CD14-positive monocyte (primary cell): ENCODE measurements at regions not wholly inside any gene's neighbourhood (a gene's known extent, or its start where the extent isn't known, plus 50 kb on each side); places are given as distances from the start of the nearest gene placed in this dataset.
"Not testable (repeated sequence)": the region's sequence is repeated elsewhere in the genome, so short reads cannot be mapped to it uniquely, and the experiment has no call there.

Experiments used
- DNase-seq, 3 donors: peaks; one replicate each; pipeline ENCODE4 v3.0.0-alpha.2; 2011 to 2022
- H2AFZ ChIP-seq: 2 replicates; pipeline ENCODE4 v1.6.0; 2012; ENCODE audit warnings: mild to moderate bottlenecking, low read depth, low read length, inconsistent platforms; ENCODE audit not compliant: insufficient read depth, poor library complexity, severe bottlenecking
- H3K27ac ChIP-seq, 2 donors: 1 replicate in 1 of 2; 2 replicates in 1 of 2; pipeline ENCODE4 v1.5.1; 2012 to 2013; ENCODE audit warnings: low read length in 2 of 2, control low read depth in 1 of 2, inconsistent platforms in 1 of 2, low read depth in 1 of 2, mild to moderate bottlenecking in 1 of 2
- H3K27me3 ChIP-seq, 2 donors: one replicate each; pipeline versions ENCODE4 v1.6.0 to v1.6.1; 2011 to 2013; ENCODE audit warnings: low read length in 2 of 2; ENCODE audit not compliant: control insufficient read depth in 2 of 2, insufficient read depth in 2 of 2
- H3K36me3 ChIP-seq, 2 donors: replicated peaks in 1 of 2; 1 replicate in 1 of 2; 2 replicates in 1 of 2; pipeline versions ENCODE4 v1.5.1 to v1.6.1; 2012 to 2013; ENCODE audit warnings: low read length in 2 of 2, control low read depth in 1 of 2, inconsistent platforms in 1 of 2, mild to moderate bottlenecking in 1 of 2; ENCODE audit not compliant: insufficient read depth in 2 of 2, control insufficient read depth in 1 of 2
- H3K4me1 ChIP-seq, 2 donors: 1 replicate in 1 of 2; 2 replicates in 1 of 2; pipeline versions ENCODE4 v1.5.1 to v1.6.1; 2012 to 2013; ENCODE audit warnings: low read length in 2 of 2, control low read depth in 1 of 2, inconsistent platforms in 1 of 2, mild to moderate bottlenecking in 1 of 2, moderate library complexity in 1 of 2; ENCODE audit not compliant: insufficient read depth in 2 of 2, control insufficient read depth in 1 of 2
- H3K4me2 ChIP-seq: replicated peaks from 2 replicates; pipeline ENCODE3; 2012; ENCODE audit warnings: low read length, moderate library complexity, mild to moderate bottlenecking; ENCODE audit not compliant: poor library complexity, severe bottlenecking; ENCODE audit errors: extremely low read depth
- H3K4me3 ChIP-seq, 3 experiments: fragments of 200-600 bp in 1 of 3; sonication (generic) in 1 of 3; replicated peaks in 1 of 3; 1 replicate in 2 of 3; 2 replicates in 1 of 3; pipeline ENCODE4 v1.5.1; 2011 to 2013; ENCODE audit warnings: low read length in 3 of 3, mild to moderate bottlenecking in 3 of 3, control low read depth in 2 of 3, low read depth in 2 of 3, inconsistent platforms in 1 of 3, moderate library complexity in 1 of 3
- H3K79me2 ChIP-seq: 2 replicates; pipeline ENCODE4 v1.6.0; 2012; ENCODE audit warnings: mild to moderate bottlenecking, control low read depth, inconsistent platforms, low read length, moderate library complexity; ENCODE audit not compliant: insufficient read depth
- H3K9ac ChIP-seq: 2 replicates; pipeline ENCODE4 v1.6.0; 2017; ENCODE audit warnings: low read length, mild to moderate bottlenecking; ENCODE audit not compliant: insufficient read depth, poor library complexity, severe bottlenecking
- H3K9me3 ChIP-seq, 2 donors: replicated peaks in 1 of 2; 1 replicate in 1 of 2; 2 replicates in 1 of 2; pipeline versions ENCODE4 v1.5.1 to v1.6.1; 2012 to 2013; ENCODE audit warnings: low read length in 2 of 2, control low read depth in 1 of 2; ENCODE audit not compliant: control insufficient read depth in 1 of 2, insufficient read depth in 1 of 2
- H4K20me1 ChIP-seq: 2 replicates; pipeline ENCODE4 v1.6.0; 2012; ENCODE audit warnings: mild to moderate bottlenecking, low read length, control low read depth, moderate library complexity; ENCODE audit not compliant: insufficient read depth
- H3K27ac Mint-ChIP-seq, 7 donors: one replicate each; pipeline ENCODE4 v1.8.0; 2020; ENCODE audit warnings: mild to moderate bottlenecking in 7 of 7, mixed read lengths in 7 of 7, moderate library complexity in 6 of 7, inconsistent platforms in 2 of 7
- H3K27me3 Mint-ChIP-seq, 3 donors: one replicate each; pipeline ENCODE4 v1.8.0; 2021 to 2022; ENCODE audit warnings: low read depth in 3 of 3, mild to moderate bottlenecking in 3 of 3, mixed read lengths in 3 of 3, moderate library complexity in 3 of 3, inconsistent platforms in 1 of 3
- H3K36me3 Mint-ChIP-seq, 2 donors: one replicate each; pipeline ENCODE4 v1.8.0; 2020; ENCODE audit warnings: mixed read lengths in 2 of 2, inconsistent platforms in 1 of 2, mild to moderate bottlenecking in 1 of 2
- H3K4me1 Mint-ChIP-seq: one replicate; pipeline ENCODE4 v1.8.0; 2020; ENCODE audit warnings: mild to moderate bottlenecking, mixed read lengths
- H3K4me3 Mint-ChIP-seq, 2 donors: one replicate each; pipeline ENCODE4 v1.8.0; 2020; ENCODE audit warnings: mild to moderate bottlenecking in 2 of 2, mixed read lengths in 2 of 2, moderate library complexity in 1 of 2
- H3K9me3 Mint-ChIP-seq, 7 donors: one replicate each; pipeline ENCODE4 v1.8.0; 2020 to 2022; ENCODE audit warnings: mixed read lengths in 7 of 7, mild to moderate bottlenecking in 6 of 7, moderate library complexity in 6 of 7, inconsistent platforms in 2 of 7
- WGBS: methylation state at CpG from one replicate; pipeline ENCODE4 v1.1.5; 2013; ENCODE audit warnings: missing lambda C conversion rate; ENCODE audit not compliant: insufficient coverage; 5-methylcytosine and 5-hydroxymethylcytosine counted together
- intact Hi-C, 2 donors: fragments of 100-400 bp; cut with micrococcal nuclease; formaldehyde crosslinking; loops; one replicate each; pipeline versions ENCODE4 v1.15.0 to v1.15.1; 2023
- TF ChIP-seq, protein P1 (sequence below): fragments of 200-600 bp; IDR thresholded peaks from one replicate; pipeline ENCODE4 v1.8.0; 2022; ENCODE audit warnings: antibody characterized with exemption, mild to moderate bottlenecking

DNA sequence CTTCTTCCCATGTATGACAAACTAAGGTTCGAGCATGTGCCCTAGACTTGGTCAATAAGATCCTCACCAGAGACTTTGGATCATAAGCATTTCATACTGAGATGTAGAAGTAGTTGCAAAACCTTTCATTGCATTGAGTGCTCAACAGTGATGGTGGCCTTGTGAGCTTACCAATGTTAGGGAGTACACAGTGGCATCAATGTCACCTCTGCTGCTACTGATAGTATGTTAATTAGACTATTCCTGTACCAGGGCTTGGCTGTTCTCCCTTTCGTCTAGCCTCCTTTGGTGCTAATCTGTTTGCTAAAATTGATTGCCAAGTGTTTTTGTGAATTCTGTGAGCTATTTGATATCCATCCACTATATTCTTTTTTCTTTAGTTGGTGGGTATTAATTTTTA, 264.5 kb upstream of the SEMA3C start:
- no peaks in the 10 kb centered on the region for H3K27me3 ChIP-seq
- H3K4me2 ChIP-seq = no peak overlapping the region
- no peak for DNase-seq
- Mint-ChIP-seq H3K9me3 (peaks cover 1 to 16% (median 6%) of the 10 kb centered on the region in 7 donors), H3K27me3 (peaks cover 0 to 2% (median 0%) of the 10 kb centered on the region in 3 donors), H3K36me3 (no peaks in the 10 kb centered on the region), H3K27ac (no peak overlapping the region), H3K4me3 (no peak overlapping the region), H3K4me1 (no peaks in the 10 kb centered on the region)
- no peaks in the 10 kb centered on the region for H4K20me1 ChIP-seq
- no peak overlapping the region for H3K4me3 ChIP-seq
- no CpG with 5 or more reads among the region's 2 CpGs for WGBS
- intact Hi-C loops = no loop called here
- no peak overlapping the region for H2AFZ ChIP-seq
- no peaks in the 10 kb centered on the region for H3K4me1 ChIP-seq
- H3K36me3 ChIP-seq = no peaks in the 10 kb centered on the region
- no peak overlapping the region for H3K9ac ChIP-seq
- H3K9me3 ChIP-seq = peaks cover 0 to 4% of the 10 kb centered on the region in 2 donors
- no peaks in the 10 kb centered on the region for H3K79me2 ChIP-seq
- TF ChIP-seq, protein P1, sequence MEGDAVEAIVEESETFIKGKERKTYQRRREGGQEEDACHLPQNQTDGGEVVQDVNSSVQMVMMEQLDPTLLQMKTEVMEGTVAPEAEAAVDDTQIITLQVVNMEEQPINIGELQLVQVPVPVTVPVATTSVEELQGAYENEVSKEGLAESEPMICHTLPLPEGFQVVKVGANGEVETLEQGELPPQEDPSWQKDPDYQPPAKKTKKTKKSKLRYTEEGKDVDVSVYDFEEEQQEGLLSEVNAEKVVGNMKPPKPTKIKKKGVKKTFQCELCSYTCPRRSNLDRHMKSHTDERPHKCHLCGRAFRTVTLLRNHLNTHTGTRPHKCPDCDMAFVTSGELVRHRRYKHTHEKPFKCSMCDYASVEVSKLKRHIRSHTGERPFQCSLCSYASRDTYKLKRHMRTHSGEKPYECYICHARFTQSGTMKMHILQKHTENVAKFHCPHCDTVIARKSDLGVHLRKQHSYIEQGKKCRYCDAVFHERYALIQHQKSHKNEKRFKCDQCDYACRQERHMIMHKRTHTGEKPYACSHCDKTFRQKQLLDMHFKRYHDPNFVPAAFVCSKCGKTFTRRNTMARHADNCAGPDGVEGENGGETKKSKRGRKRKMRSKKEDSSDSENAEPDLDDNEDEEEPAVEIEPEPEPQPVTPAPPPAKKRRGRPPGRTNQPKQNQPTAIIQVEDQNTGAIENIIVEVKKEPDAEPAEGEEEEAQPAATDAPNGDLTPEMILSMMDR = no peak
- H3K27ac ChIP-seq = no peak overlapping the region

- H2AFZ ChIP-seq, H3K4me1 Mint-ChIP-seq, H3K36me3 Mint-ChIP-seq, H4K20me1 ChIP-seq, H3K27me3 Mint-ChIP-seq, intact Hi-C loops, H3K9me3 ChIP-seq, DNase-seq, H3K27ac ChIP-seq, H3K4me1 ChIP-seq, H3K4me3 Mint-ChIP-seq, H3K36me3 ChIP-seq, H3K4me3 ChIP-seq, H3K27me3 ChIP-seq, H3K27ac Mint-ChIP-seq, H3K9ac ChIP-seq, H3K4me2 ChIP-seq, H3K79me2 ChIP-seq: not testable (repeated sequence)
- H3K9me3 Mint-ChIP-seq = peaks cover 3 to 17% (median 13%) of the 10 kb centered on the region in 7 donors
- 95% methylated on average over 10 of the region's 10 CpGs for WGBS
These were observed 263.2 kb upstream of the SEMA3C start for GRCh38 chr7:81182056-81182455.
